Mammary epithelial cell (primary cell): ENCODE measurements at regions not wholly inside any gene's neighbourhood (a gene's known extent, or its start where the extent isn't known, plus 50 kb on each side); places are given as distances from the start of the nearest gene placed in this dataset.

Source experiments
- CTCF ChIP-seq, 2 donors: IDR thresholded peaks in 1 of 2; conservative IDR thresholded peaks in 1 of 2; 2 replicates each; pipeline ENCODE4 v1.5.1; 2011 to 2012; ENCODE audit warnings: inconsistent platforms in 2 of 2, low read length in 2 of 2, mild to moderate bottlenecking in 2 of 2, control low read depth in 1 of 2, low read depth in 1 of 2; ENCODE audit not compliant: insufficient read depth in 1 of 2; ENCODE audit errors: extremely low read depth in 1 of 2
- EZH2 ChIP-seq: IDR thresholded peaks from 2 replicates; pipeline ENCODE4 v1.6.1; 2012; ENCODE audit warnings: low read length, inconsistent platforms, borderline replicate concordance

DNA sequence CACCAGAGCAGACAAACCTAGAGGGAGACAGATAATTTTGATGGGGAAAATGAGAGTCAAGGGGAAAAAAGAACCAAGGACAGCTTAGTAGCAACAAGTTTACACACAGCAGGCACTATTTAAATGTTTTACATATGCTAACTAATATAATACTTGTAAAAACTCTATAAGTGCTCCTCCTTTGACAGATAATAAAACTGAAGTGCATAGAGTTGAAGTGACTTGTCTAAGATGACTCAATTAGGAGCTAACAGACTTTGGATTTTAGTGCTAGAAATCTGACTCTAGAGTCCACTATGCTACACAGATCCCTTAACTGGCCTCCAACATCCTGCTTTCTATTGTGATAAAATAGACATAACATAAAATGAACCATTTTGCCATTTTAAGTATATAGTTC is 506.9 kb downstream of the SATB2 start:
- TF ChIP-seq CTCF (conservative IDR thresholded peaks at IDR 0.05 in 1 of 2, IDR thresholded peaks at IDR 0.05 in 1 of 2; ENCODE audit: extremely low read depth in 1 of 2, insufficient read depth in 1 of 2, low read depth in 1 of 2, low read length in 2 of 2) = no peak
- no peak for TF ChIP-seq EZH2
